AG09319 (cell line): ENCODE measurements at regions not wholly inside any gene's neighbourhood (a gene's known extent, or its start where the extent isn't known, plus 50 kb on each side); places are given as distances from the start of the nearest gene placed in this dataset.

ENCODE experiments used
- DNase-seq: peaks from one replicate; pipeline ENCODE4 v3.0.0-alpha.2; 2010; ENCODE audit warnings: low read depth; ENCODE audit errors: extremely low read depth
- TF ChIP-seq, protein P1 (sequence below): IDR thresholded peaks from 2 replicates; pipeline ENCODE4 v1.5.1; 2011; ENCODE audit warnings: low read depth, mild to moderate bottlenecking, inconsistent platforms, low read length, moderate library complexity

DNA sequence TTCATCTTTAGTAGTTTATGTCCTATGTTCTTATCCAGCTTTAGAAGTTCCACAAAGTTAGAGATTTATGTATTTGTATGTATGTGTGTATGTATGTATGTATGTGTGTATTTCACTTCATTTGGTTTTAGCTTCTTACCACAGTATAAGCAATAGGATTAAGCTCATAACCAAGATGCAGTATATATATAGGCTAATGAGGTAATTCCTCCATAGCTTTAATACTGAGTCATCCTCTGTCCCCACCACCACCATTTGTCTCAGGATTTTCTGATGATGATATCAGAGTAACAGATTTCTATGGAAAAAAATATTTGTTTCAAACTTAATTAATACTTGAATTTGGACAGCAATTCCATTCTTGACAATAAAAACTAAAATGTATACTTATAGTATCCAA lies 159.2 kb downstream of the SOX11 start:
- DNase-seq: no peak
- TF ChIP-seq, protein P1, sequence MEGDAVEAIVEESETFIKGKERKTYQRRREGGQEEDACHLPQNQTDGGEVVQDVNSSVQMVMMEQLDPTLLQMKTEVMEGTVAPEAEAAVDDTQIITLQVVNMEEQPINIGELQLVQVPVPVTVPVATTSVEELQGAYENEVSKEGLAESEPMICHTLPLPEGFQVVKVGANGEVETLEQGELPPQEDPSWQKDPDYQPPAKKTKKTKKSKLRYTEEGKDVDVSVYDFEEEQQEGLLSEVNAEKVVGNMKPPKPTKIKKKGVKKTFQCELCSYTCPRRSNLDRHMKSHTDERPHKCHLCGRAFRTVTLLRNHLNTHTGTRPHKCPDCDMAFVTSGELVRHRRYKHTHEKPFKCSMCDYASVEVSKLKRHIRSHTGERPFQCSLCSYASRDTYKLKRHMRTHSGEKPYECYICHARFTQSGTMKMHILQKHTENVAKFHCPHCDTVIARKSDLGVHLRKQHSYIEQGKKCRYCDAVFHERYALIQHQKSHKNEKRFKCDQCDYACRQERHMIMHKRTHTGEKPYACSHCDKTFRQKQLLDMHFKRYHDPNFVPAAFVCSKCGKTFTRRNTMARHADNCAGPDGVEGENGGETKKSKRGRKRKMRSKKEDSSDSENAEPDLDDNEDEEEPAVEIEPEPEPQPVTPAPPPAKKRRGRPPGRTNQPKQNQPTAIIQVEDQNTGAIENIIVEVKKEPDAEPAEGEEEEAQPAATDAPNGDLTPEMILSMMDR: no peak

DNA sequence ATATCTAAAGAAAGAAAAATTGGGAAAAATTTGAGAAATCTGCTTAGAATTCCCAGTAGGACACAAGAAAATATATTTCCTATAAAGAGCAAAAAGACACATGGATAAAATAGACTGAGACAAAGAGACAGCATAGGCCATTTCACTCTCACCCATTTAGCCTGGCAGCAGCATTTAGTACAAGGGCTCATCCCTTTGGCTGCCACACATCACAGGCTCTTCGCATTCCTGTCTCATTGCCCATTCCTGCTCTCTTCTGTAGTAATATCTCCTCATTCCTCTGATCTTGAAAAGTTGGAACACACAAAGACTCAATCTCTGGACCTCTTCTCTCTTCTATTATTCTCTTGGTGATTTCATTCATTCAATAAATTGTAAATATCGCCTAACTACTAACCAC lies 162.6 kb downstream of the SOX11 start:
- DNase-seq: no peak
- TF ChIP-seq, protein P1: no peak

DNA sequence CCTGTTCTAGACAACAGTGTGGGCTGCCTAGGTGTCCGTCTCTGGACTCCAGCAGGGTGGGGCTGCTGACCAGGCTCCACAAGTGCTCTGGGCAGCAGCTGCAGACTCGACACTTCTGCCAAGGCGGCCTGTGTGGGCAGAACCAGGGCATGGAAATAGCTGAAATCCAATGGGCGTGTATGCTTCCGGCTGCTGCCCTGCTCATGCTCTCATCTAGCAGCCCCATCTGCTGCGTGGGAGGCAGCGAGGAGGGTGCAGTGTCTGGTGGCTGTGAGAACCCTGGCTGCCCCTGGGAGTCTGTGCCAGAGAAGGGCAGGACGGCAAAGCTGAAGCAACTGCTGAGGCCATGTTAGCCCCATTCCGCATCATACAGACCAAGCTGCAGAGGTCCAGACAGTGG lies 174.9 kb downstream of the SOX11 start:
- DNase-seq: no peak
- TF ChIP-seq, protein P1: no peak

DNA sequence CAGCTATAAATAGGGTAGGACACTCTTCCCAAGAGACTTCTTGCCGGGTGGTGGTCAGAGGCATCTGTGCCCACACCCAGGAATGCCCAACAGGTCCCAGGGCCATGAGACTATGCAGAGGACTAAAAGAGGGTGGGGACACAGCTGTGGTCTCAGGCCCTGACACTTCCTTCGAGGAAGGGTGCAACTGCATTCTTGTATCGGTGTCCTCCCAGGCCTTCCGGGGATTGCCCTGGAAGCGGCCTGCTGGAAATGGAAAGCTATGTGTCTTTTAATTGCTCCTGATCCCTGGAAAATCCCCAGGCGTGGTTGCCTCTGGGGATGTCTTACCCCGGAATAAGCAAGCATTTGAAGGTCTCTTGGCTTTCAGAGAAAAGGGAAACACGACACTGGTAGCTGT lies 176.7 kb downstream of the SOX11 start:
- DNase-seq: no peak
- TF ChIP-seq, protein P1: no peak

DNA sequence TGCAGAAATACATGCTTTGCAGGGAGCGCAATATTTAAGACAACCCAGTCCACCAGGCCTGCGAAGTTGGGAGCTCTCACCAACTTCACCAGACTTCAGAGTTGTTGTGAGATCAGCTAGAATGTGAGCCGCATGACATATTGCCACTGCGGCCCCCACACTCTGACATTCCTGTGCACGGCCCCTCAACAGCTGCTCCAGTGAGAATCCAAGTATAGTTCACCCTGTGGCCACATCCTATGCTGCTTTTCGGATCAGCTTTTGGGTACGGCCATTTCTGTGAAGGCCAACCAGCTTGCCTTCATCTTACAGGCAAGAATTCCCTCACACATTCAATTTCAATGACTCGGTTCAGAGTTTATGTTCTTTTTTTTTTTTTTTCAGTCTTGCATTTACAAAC lies 177.8 kb downstream of the SOX11 start:
- no peak for DNase-seq
- TF ChIP-seq, protein P1: no peak

DNA sequence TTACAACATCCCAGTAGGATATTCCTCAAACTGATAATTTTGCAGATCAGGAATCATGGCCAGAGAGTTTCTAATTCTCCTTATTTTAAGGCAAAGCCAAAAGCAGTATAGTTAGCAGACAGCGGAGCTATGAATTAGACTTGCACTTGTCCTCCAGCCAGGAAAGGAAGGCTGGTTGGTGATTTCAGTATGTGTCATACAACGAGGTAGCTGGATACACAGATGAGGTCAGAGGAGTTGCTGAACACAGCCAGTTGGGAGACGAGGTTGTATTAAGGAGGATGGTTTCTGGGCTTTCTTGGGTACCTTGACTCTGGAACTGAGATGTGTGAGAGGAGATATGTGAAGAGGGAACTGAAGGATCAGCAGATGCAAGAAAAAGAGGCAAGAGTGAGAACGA lies 185.2 kb downstream of the SOX11 start:
- TF ChIP-seq, protein P1: no peak

DNA sequence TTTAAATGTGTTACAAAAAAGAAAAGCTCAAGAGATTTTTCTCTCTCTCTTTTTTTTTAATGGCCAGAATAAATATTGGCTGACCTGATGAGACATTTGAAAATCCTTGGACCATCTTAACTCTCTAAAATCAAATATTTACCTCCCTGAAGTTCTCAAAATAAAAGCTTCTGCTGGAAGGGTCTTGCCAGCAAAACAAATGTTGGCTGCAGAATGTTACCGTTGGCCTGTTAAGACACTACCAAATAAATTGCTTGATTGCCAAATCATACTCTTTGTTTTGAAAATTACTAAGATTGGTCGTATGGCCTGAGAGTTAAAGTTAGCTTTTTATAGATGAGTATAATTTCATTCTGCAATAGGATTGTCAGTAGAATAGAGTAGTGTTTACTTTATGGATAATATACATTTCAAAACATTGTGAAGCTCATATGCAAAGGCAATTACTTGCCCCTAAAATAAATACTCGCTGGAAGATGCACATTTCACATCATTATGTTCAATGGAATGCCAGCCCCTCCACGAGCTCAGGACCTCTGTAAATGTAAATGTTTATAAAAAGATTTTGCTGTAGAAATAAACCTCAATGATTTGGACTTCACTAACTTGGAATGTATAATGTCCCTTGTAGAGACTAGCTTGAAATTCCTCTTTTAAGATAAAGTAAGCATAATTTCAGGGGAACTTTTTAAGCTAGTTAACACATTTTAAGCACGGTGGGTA lies 193.4 kb downstream of the SOX11 start:
- TF ChIP-seq, protein P1: no peak
- DNase-seq: no peak

More for the DNA sequence above, 185.2 kb downstream of the SOX11 start:
- no peak for DNase-seq
